H9 (cell line): ENCODE measurements at regions not wholly inside any gene's neighbourhood (a gene's known extent, or its start where the extent isn't known, plus 50 kb on each side); places are given as distances from the start of the nearest gene placed in this dataset.

ENCODE experiments used
- DNase-seq: peaks from one replicate; pipeline ENCODE4 v3.0.0-alpha.2; 2017
- H2AFZ ChIP-seq: one replicate; pipeline ENCODE4 v1.6.1; 2013; ENCODE audit warnings: mild to moderate bottlenecking, low read length, control low read depth, moderate library complexity
- H2AK5ac ChIP-seq: 2 replicates; pipeline ENCODE4 v1.6.1; 2013; ENCODE audit warnings: low read length, control low read depth, mixed read lengths; ENCODE audit not compliant: insufficient read length
- H2BK120ac ChIP-seq: one replicate; pipeline ENCODE4 v1.6.1; 2013; ENCODE audit warnings: low read depth, mild to moderate bottlenecking, low read length, control low read depth, inconsistent platforms; ENCODE audit not compliant: poor library complexity, severe bottlenecking
- H2BK12ac ChIP-seq: 2 replicates; pipeline ENCODE4 v1.6.1; 2013; ENCODE audit warnings: low read length, control low read depth, mixed read lengths, low read depth; ENCODE audit not compliant: insufficient read length
- H2BK15ac ChIP-seq: 2 replicates; pipeline ENCODE4 v1.6.1; 2013; ENCODE audit warnings: low read depth, low read length, control low read depth
- H2BK20ac ChIP-seq: one replicate; pipeline ENCODE4 v1.6.1; 2013; ENCODE audit warnings: low read depth, mild to moderate bottlenecking, low read length, control low read depth, inconsistent platforms; ENCODE audit not compliant: poor library complexity, severe bottlenecking
- H2BK5ac ChIP-seq: 2 replicates; pipeline ENCODE4 v1.6.1; 2013; ENCODE audit warnings: low read length, control low read depth, mixed read lengths; ENCODE audit not compliant: insufficient read length
- H3K14ac ChIP-seq: 2 replicates; pipeline ENCODE4 v1.6.1; 2013; ENCODE audit warnings: low read length, control low read depth; ENCODE audit not compliant: insufficient read depth
- H3K18ac ChIP-seq: 2 replicates; pipeline ENCODE4 v1.6.1; 2013; ENCODE audit warnings: low read depth, mild to moderate bottlenecking, mixed read lengths, low read length, control low read depth; ENCODE audit not compliant: insufficient read length
- H3K23ac ChIP-seq: 2 replicates; pipeline ENCODE4 v1.6.1; 2013; ENCODE audit warnings: low read length, control low read depth, mixed read lengths, low read depth; ENCODE audit not compliant: insufficient read length
- H3K23me2 ChIP-seq: 2 replicates; pipeline ENCODE4 v1.6.1; 2013; ENCODE audit warnings: low read depth, mild to moderate bottlenecking, mixed read lengths, low read length, control low read depth; ENCODE audit not compliant: insufficient read length, poor library complexity, severe bottlenecking
- H3K27ac ChIP-seq: 2 replicates; pipeline ENCODE4 v1.5.1; 2013; ENCODE audit warnings: low read length, control low read depth, mixed read lengths, low read depth; ENCODE audit not compliant: insufficient read length
- H3K27me3 ChIP-seq: 2 replicates; pipeline ENCODE4 v1.6.1; 2013; ENCODE audit warnings: low read length, control low read depth, inconsistent platforms; ENCODE audit not compliant: insufficient read depth
- H3K4ac ChIP-seq: 2 replicates; pipeline ENCODE4 v1.6.1; 2013; ENCODE audit warnings: low read depth, mild to moderate bottlenecking, control low read depth, inconsistent platforms, low read length, moderate library complexity
- H3K4me1 ChIP-seq: 2 replicates; pipeline ENCODE4 v1.6.1; 2013; ENCODE audit warnings: low read length, control low read depth, inconsistent platforms; ENCODE audit not compliant: insufficient read depth
- H3K4me2 ChIP-seq: 2 replicates; pipeline ENCODE4 v1.6.1; 2013; ENCODE audit warnings: low read length, control low read depth, mixed read lengths; ENCODE audit not compliant: insufficient read length, insufficient read depth
- H3K56ac ChIP-seq: 2 replicates; pipeline ENCODE4 v1.6.1; 2013; ENCODE audit warnings: low read depth, mild to moderate bottlenecking, mixed read lengths, low read length, control low read depth; ENCODE audit not compliant: insufficient read length
- H3K79me1 ChIP-seq: 2 replicates; pipeline ENCODE4 v1.6.1; 2013; ENCODE audit warnings: low read depth, mild to moderate bottlenecking, moderate library complexity, low read length, control low read depth, inconsistent platforms; ENCODE audit not compliant: insufficient read depth, poor library complexity, severe bottlenecking
- H3K79me2 ChIP-seq: 2 replicates; pipeline ENCODE4 v1.6.1; 2013; ENCODE audit warnings: low read length, control low read depth, inconsistent platforms; ENCODE audit not compliant: insufficient read depth
- H3K9ac ChIP-seq: 2 replicates; pipeline ENCODE4 v1.6.1; 2013; ENCODE audit warnings: low read length, control low read depth, mixed read lengths; ENCODE audit not compliant: insufficient read length; ENCODE audit errors: extremely low read depth
- H3K9me3 ChIP-seq: one replicate; pipeline ENCODE4 v1.6.1; 2013; ENCODE audit warnings: low read depth, low read length, inconsistent platforms; ENCODE audit not compliant: control insufficient read depth
- H3T11ph ChIP-seq: one replicate; pipeline ENCODE4 v1.6.1; 2013; ENCODE audit warnings: mild to moderate bottlenecking, low read length, control low read depth, inconsistent platforms
- H4K20me1 ChIP-seq: one replicate; pipeline ENCODE4 v1.6.1; 2013; ENCODE audit not compliant: control insufficient read depth, insufficient read length, insufficient read depth
- H4K5ac ChIP-seq: 2 replicates; pipeline ENCODE4 v1.6.1; 2013; ENCODE audit warnings: low read depth, mild to moderate bottlenecking, mixed read lengths, low read length, control low read depth; ENCODE audit not compliant: insufficient read length
- H4K8ac ChIP-seq: replicated peaks from 2 replicates; pipeline ENCODE4 v1.6.1; 2013; ENCODE audit warnings: low read length, control low read depth, mixed read lengths, low read depth; ENCODE audit not compliant: insufficient read length
- H4K91ac ChIP-seq: 2 replicates; pipeline ENCODE4 v1.6.1; 2013; ENCODE audit warnings: low read depth, mild to moderate bottlenecking, moderate library complexity, mixed read lengths, low read length, control low read depth; ENCODE audit not compliant: insufficient read length
- H3K27ac Mint-ChIP-seq, 3 experiments: 2 replicates in 2 of 3; 3 replicates in 1 of 3; pipeline ENCODE4 v1.8.0; 2020 to 2021; ENCODE audit warnings: mixed read lengths in 3 of 3, mild to moderate bottlenecking in 1 of 3, moderate library complexity in 1 of 3
- H3K27me3 Mint-ChIP-seq: 2 replicates; pipeline ENCODE4 v1.8.0; 2021; ENCODE audit warnings: low read depth, mild to moderate bottlenecking, moderate library complexity, mixed read lengths
- H3K36me3 Mint-ChIP-seq, 3 experiments: 2 replicates in 2 of 3; 3 replicates in 1 of 3; pipeline ENCODE4 v1.8.0; 2020 to 2021; ENCODE audit warnings: low read depth in 3 of 3, mixed read lengths in 3 of 3; ENCODE audit not compliant: insufficient read depth in 1 of 3
- H3K4me1 Mint-ChIP-seq, 2 experiments: 2 replicates each; pipeline ENCODE4 v1.8.0; 2020; ENCODE audit warnings: mixed read lengths in 2 of 2
- H3K4me3 Mint-ChIP-seq, 2 experiments: 2 replicates in 1 of 2; 3 replicates in 1 of 2; pipeline ENCODE4 v1.8.0; 2020 to 2021; ENCODE audit warnings: mild to moderate bottlenecking in 2 of 2, mixed read lengths in 2 of 2, moderate library complexity in 1 of 2
- H3K9me3 Mint-ChIP-seq, 2 experiments: 2 replicates in 1 of 2; 3 replicates in 1 of 2; pipeline ENCODE4 v1.8.0; 2020; ENCODE audit warnings: mild to moderate bottlenecking in 2 of 2, mixed read lengths in 2 of 2, moderate library complexity in 1 of 2
- WGBS: extraction: QIAGEN DNeasy Blood & Tissue Kit; methylation state at CpG from one replicate; pipeline ENCODE4 v1.1.7; 2013; ENCODE audit warnings: missing lambda C conversion rate, low lambda C conversion rate, mixed read lengths; ENCODE audit not compliant: insufficient read length; ENCODE audit errors: extremely low coverage; 5-methylcytosine and 5-hydroxymethylcytosine counted together
- TF ChIP-seq, protein P1 (sequence below): fragments of 200-600 bp; sonication (generic); conservative IDR thresholded peaks from 3 replicates; pipeline ENCODE4 v1.8.0; 2021; ENCODE audit warnings: antibody characterized with exemption, mild to moderate bottlenecking

GRCh38 chr18:38611036-38611964, 1045.7 kb upstream of the CELF4 start:
- TF ChIP-seq, protein P1, sequence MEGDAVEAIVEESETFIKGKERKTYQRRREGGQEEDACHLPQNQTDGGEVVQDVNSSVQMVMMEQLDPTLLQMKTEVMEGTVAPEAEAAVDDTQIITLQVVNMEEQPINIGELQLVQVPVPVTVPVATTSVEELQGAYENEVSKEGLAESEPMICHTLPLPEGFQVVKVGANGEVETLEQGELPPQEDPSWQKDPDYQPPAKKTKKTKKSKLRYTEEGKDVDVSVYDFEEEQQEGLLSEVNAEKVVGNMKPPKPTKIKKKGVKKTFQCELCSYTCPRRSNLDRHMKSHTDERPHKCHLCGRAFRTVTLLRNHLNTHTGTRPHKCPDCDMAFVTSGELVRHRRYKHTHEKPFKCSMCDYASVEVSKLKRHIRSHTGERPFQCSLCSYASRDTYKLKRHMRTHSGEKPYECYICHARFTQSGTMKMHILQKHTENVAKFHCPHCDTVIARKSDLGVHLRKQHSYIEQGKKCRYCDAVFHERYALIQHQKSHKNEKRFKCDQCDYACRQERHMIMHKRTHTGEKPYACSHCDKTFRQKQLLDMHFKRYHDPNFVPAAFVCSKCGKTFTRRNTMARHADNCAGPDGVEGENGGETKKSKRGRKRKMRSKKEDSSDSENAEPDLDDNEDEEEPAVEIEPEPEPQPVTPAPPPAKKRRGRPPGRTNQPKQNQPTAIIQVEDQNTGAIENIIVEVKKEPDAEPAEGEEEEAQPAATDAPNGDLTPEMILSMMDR, result no peak
- H3K36me3 Mint-ChIP-seq, result no peaks in the 10 kb centered on the region
- H3K9me3 ChIP-seq, result no peaks in the 10 kb centered on the region
- H3K27me3 Mint-ChIP-seq, result no peaks in the 10 kb centered on the region; the same call in 1 of the 2 replicates
- no peak overlapping the region for H2BK12ac ChIP-seq
- no peak overlapping the region for H2BK15ac ChIP-seq
- no peak overlapping the region for H2BK120ac ChIP-seq
- no peaks in the 10 kb centered on the region for H3K4me1 Mint-ChIP-seq
- no peak overlapping the region for H4K5ac ChIP-seq
- no peak overlapping the region for H3K18ac ChIP-seq
- H3K4me3 Mint-ChIP-seq, result no peak overlapping the region
- no peak overlapping the region for H3K27ac ChIP-seq
- H3K27ac Mint-ChIP-seq, result no peak overlapping the region
- no peak overlapping the region for H3K4me2 ChIP-seq
- H2BK20ac ChIP-seq, result no peak overlapping the region
- H3T11ph ChIP-seq, result no peak overlapping the region
- no peak overlapping the region for H3K23ac ChIP-seq
- H3K79me2 ChIP-seq, result no peaks in the 10 kb centered on the region
- H4K91ac ChIP-seq, result no peak overlapping the region
- no peaks in the 10 kb centered on the region for H3K27me3 ChIP-seq
- no peak overlapping the region for H2AFZ ChIP-seq
- H2BK5ac ChIP-seq, result no peak overlapping the region
- no peaks in the 10 kb centered on the region for H3K79me1 ChIP-seq
- no peaks in the 10 kb centered on the region for H3K23me2 ChIP-seq
- DNase-seq, result no peak
- H4K20me1 ChIP-seq, result no peaks in the 10 kb centered on the region
- no peak overlapping the region for H3K9ac ChIP-seq
- H3K9me3 Mint-ChIP-seq, result no peaks in the 10 kb centered on the region
- no peak overlapping the region for H4K8ac ChIP-seq
- peak overlapping the region; percentile 16; the same call in 1 of the 2 replicates for H3K14ac ChIP-seq
- no peaks in the 10 kb centered on the region for H3K4me1 ChIP-seq
- no CpG with 5 or more reads among the region's 9 CpGs for WGBS
- H3K56ac ChIP-seq, result no peak overlapping the region
- no peak overlapping the region for H2AK5ac ChIP-seq
- H3K4ac ChIP-seq, result no peak overlapping the region
